ENCODE measurements at regions not wholly inside any gene's neighbourhood (a gene's known extent, or its start where the extent isn't known, plus 50 kb on each side); places are given as distances from the start of the nearest gene placed in this dataset.

DNA sequence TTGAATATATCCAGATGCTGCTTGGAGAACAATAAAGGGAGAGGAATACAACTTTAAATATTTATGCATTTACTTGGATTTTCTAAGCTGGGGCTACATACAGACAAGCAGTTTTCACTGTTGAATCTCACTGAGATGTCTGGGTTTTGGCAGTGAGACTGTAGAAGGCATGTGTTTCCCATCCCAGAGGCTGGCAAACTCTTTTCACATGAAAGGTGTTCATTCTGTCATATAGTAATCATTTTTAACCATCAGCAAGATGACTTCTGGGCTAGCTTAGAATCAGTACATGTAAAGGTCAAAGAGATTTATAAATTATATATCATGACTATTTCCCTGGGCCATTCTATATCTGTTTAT lies 218.7 kb upstream of the SGO1 start:
- intact Hi-C loops (cut with DNase I), result no loop called here
- H3K4me3 ChIP-seq, result no peak overlapping the region
- no peaks in the 10 kb centered on the region for H3K36me3 ChIP-seq
- no peak for TF ChIP-seq POLR2AphosphoS5 (IDR thresholded peaks at IDR 0.05; ENCODE audit: insufficient read depth in 1 of 2, low read depth in 1 of 2)
- TF ChIP-seq, protein P1, sequence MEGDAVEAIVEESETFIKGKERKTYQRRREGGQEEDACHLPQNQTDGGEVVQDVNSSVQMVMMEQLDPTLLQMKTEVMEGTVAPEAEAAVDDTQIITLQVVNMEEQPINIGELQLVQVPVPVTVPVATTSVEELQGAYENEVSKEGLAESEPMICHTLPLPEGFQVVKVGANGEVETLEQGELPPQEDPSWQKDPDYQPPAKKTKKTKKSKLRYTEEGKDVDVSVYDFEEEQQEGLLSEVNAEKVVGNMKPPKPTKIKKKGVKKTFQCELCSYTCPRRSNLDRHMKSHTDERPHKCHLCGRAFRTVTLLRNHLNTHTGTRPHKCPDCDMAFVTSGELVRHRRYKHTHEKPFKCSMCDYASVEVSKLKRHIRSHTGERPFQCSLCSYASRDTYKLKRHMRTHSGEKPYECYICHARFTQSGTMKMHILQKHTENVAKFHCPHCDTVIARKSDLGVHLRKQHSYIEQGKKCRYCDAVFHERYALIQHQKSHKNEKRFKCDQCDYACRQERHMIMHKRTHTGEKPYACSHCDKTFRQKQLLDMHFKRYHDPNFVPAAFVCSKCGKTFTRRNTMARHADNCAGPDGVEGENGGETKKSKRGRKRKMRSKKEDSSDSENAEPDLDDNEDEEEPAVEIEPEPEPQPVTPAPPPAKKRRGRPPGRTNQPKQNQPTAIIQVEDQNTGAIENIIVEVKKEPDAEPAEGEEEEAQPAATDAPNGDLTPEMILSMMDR (IDR thresholded peaks at IDR 0.05), result no peak
- TF ChIP-seq POLR2A (IDR thresholded peaks at IDR 0.05), result no peak
- H3K27me3 ChIP-seq, result no peaks in the 10 kb centered on the region
- DNase-seq (ENCODE audit: extremely low spot score in 2 of 2), result no peak
- peaks cover 19% of the 10 kb centered on the region for H3K4me1 ChIP-seq
- no peaks in the 10 kb centered on the region for H3K9me3 ChIP-seq
- peak overlapping the region; percentile 40 for H3K27ac ChIP-seq

DNA sequence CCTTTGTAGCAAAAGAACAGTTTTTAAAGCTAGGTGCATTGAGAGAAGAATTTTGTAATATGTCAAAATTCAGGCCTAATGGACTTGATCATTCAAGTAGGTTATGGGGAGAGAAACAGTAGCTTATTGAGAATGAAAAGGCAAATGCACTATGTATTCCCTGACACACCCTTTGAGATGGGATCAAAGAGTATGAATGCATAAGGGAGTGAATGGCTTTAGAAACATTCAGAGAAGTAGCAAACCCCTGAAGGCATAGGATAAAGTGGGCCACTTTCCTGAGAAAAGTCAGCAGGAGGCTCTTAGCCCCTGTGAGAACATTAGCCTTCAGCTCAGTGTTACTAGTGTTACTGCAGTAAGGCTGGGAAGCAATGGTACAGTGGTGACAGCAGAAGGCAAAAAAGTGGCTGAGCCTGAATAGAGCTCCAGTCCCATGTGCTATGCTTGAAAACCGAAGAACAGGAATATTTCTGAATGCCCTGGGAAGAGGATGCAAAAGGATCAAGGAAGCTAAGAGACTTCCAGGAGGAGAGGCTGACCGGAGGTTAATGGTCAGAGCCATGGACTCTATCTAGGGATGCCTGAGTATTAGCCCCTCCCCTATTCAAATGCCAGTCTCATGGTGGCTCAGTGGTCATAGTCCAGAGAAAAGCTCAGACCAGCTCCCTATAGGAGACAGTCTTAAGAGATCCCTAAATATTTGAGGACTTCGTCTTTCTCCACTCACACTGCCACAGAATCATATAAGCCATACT lies 218.2 kb upstream of the SGO1 start:
- DNase-seq (ENCODE audit: extremely low spot score in 2 of 2), result no peak
- Histone ChIP-seq H3K9me3 (no peaks in the 10 kb centered on the region), H3K4me3 (no peak overlapping the region), H3K36me3 (no peaks in the 10 kb centered on the region), H3K27me3 (no peaks in the 10 kb centered on the region), H3K4me1 (peaks cover 19% of the 10 kb centered on the region), H3K27ac (peak overlapping the region; percentile 26)
- TF ChIP-seq, protein P1 (IDR thresholded peaks at IDR 0.05), result no peak
- TF ChIP-seq POLR2AphosphoS5 (IDR thresholded peaks at IDR 0.05; ENCODE audit: insufficient read depth in 1 of 2, low read depth in 1 of 2) (no peak), POLR2A (IDR thresholded peaks at IDR 0.05) (no peak)
- intact Hi-C loops (cut with DNase I), result no loop called here

DNA sequence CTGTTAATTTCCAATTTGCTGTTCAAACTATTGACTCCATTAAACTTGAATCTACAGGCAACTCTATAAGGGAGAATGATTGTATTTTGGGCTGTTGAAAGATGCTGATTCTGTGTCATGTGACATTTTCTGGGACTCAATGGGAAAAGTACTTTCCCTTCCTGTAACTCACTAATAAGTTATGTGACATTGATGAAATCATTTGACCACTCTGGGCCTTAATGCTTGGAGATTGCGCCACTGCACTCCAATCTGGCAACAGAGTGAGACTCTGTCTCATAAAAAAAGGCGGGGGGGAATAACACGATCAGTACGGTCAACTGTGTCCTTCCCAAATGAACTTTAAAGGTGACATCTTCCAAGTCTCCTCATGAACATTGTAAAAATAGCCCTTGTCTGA lies 215.2 kb upstream of the SGO1 start:
- peak in 1 of 2 donors; percentile 95 for DNase-seq (ENCODE audit: extremely low spot score in 2 of 2)
- Histone ChIP-seq H3K36me3 (no peaks in the 10 kb centered on the region), H3K27ac (peak overlapping the region; percentile 63), H3K4me3 (no peak overlapping the region), H3K4me1 (peaks cover 19% of the 10 kb centered on the region), H3K27me3 (no peaks in the 10 kb centered on the region), H3K9me3 (no peaks in the 10 kb centered on the region)
- TF ChIP-seq POLR2AphosphoS5 (IDR thresholded peaks at IDR 0.05; ENCODE audit: insufficient read depth in 1 of 2, low read depth in 1 of 2), result peak; percentile 47 to 81
- TF ChIP-seq POLR2A (IDR thresholded peaks at IDR 0.05), result no peak
- TF ChIP-seq, protein P1 (IDR thresholded peaks at IDR 0.05), result no peak
- intact Hi-C loops (cut with DNase I), result no loop called here

DNA sequence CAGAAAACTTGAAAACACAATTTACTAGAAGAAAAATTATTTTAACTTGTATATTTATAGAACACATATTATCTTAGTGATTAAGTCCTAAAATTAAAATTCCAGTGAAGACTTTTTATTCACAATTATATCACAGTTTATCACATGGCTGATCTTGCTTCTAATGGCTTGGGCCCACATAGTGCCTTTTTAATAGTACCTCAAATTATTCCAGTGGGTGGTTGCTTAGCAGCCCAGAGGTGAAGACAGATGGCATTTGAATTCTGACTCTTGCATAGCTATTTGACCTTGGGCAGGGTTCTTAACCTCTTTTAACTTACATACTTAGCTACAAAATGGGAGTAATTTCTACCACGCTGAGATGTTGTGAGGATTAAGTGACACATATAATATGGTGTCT lies 214.7 kb upstream of the SGO1 start:
- Histone ChIP-seq H3K4me3 (no peak overlapping the region), H3K27me3 (no peaks in the 10 kb centered on the region), H3K4me1 (peaks cover 19% of the 10 kb centered on the region), H3K9me3 (no peaks in the 10 kb centered on the region), H3K27ac (peak overlapping the region; percentile 57), H3K36me3 (no peaks in the 10 kb centered on the region)
- DNase-seq (ENCODE audit: extremely low spot score in 2 of 2), result no peak
- no peak for TF ChIP-seq POLR2A (IDR thresholded peaks at IDR 0.05)
- TF ChIP-seq POLR2AphosphoS5 (IDR thresholded peaks at IDR 0.05; ENCODE audit: insufficient read depth in 1 of 2, low read depth in 1 of 2), result no peak
- TF ChIP-seq, protein P1 (IDR thresholded peaks at IDR 0.05), result no peak
- intact Hi-C loops (cut with DNase I), result no loop called here

DNA sequence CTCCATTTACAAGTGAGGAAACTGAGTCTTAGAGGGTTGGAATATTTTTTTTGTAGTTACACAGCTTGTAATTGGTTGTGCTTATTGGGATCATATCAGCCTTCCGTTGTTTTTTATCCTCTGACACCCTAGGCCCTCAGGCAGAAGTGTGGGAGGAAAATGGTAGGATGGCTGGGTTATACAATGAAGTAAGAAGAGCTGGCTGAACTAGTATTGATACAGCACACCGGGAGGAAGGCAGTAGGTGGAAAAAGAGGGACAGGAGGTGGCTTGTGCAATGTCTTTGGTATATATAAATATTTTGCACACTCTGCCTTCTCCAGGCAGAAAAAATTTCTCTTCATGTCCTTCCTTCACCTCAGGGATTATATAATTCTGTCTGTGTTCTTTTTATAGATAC lies 214.3 kb upstream of the SGO1 start:
- Histone ChIP-seq H3K27ac (peak overlapping the region; percentile 57), H3K9me3 (no peaks in the 10 kb centered on the region), H3K4me3 (no peak overlapping the region), H3K4me1 (peaks cover 14% of the 10 kb centered on the region), H3K36me3 (no peaks in the 10 kb centered on the region), H3K27me3 (no peaks in the 10 kb centered on the region)
- TF ChIP-seq, protein P1 (IDR thresholded peaks at IDR 0.05), result no peak
- TF ChIP-seq POLR2A (IDR thresholded peaks at IDR 0.05), result no peak
- TF ChIP-seq POLR2AphosphoS5 (IDR thresholded peaks at IDR 0.05; ENCODE audit: insufficient read depth in 1 of 2, low read depth in 1 of 2), result no peak
- no peak for DNase-seq (ENCODE audit: extremely low spot score in 2 of 2)
- intact Hi-C loops (cut with DNase I), result no loop called here

Data from vagina (tissue), 2 donors.